ENCODE measurements at regions not wholly inside any gene's neighbourhood (a gene's known extent, or its start where the extent isn't known, plus 50 kb on each side); places are given as distances from the start of the nearest gene placed in this dataset.

- TF ChIP-seq SPI1 (IDR thresholded peaks at IDR 0.05; ENCODE audit: low read depth, low read length) (no peak), POLR2A (IDR thresholded peaks at IDR 0.05; ENCODE audit: low read depth, low read length) (no peak), PAX5 (IDR thresholded peaks at IDR 0.05; ENCODE audit: insufficient read depth, low read length, severe bottlenecking) (no peak), POU2F2 (IDR thresholded peaks at IDR 0.05; ENCODE audit: low read depth, low read length) (no peak), POLR2AphosphoS5 (IDR thresholded peaks at IDR 0.05; ENCODE audit: low read depth, low read length) (no peak)
These were observed 109.1 kb upstream of the RPS23 start for GRCh38 chr5:82387001-82387818.
